ENCODE measurements at regions not wholly inside any gene's neighbourhood (a gene's known extent, or its start where the extent isn't known, plus 50 kb on each side); places are given as distances from the start of the nearest gene placed in this dataset.

DNA sequence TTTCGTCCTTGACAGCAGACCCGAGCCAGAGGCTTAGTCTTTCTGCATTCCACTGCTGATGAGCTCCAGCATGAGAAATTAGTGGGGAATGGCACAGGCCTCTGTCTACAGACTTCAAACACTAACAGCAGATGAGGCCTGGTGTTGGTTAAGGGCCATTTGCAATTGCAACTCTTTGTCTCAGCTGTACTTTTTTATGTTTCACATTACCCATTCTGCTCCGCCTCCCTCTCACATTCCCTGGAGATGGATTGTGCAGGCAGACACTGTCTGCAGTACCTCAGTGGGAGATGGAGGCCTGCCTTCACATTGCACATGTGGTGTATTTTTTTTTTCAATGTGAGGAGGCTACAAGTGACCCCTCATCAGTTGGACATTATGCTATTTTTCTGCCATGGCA, 370.2 kb downstream of the DUSP10 start:
- no peak for DNase-seq (ENCODE audit: low spot score)

DNA sequence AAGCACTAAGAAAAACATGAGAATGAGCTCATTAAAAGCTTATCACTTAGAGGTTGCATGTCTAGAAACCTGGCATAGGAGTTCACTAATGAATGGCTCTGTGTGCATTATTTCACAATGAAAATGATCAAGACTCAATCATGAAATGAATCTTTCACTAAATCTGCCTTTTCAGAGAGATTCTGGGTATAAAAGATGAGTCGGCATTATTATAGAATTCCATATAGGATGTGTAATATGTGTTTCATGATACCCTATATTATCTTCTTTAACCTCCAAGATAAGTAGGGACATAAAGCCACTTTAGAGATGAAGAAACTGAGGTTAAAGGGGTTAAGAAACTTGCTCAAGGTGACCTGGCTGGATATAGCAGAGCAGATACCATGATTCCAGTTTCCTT, 368.1 kb downstream of the DUSP10 start:
- DNase-seq (ENCODE audit: low spot score) = no peak

DNA sequence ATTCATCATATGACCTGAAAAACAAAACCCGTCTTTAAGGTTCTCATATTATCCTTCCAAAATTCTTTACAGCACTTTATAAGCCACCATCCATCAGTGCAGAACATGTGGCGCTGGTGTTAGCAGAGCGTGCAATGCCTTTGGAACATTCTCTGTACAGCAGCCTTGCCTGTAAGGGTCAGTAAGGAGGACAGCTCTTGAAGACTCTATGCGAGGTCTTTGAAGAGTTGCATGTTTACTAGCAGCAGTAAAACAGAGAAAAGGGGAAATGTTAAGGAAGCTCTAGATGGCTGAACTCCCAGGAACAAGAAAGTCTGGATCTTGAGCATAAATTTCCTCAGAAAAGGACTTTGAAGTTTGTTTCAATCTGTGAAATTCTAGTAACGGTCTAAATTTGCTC, 365.6 kb downstream of the DUSP10 start:
- no peak for DNase-seq (ENCODE audit: low spot score)

- DNase-seq (ENCODE audit: low spot score) = no peak
Measured at GRCh38 chr1:221381910-221382623, 359.8 kb downstream of the DUSP10 start.

GRCh38 chr1:221392453-221392852, 349.4 kb downstream of the DUSP10 start:
- DNase-seq (ENCODE audit: low spot score) = no peak

- DNase-seq (ENCODE audit: low spot score) = no peak
Measured at GRCh38 chr1:221394011-221394544, 347.8 kb downstream of the DUSP10 start.

GRCh38 chr1:221396526-221396925, 345.4 kb downstream of the DUSP10 start:
- DNase-seq (ENCODE audit: low spot score) = no peak

DNA sequence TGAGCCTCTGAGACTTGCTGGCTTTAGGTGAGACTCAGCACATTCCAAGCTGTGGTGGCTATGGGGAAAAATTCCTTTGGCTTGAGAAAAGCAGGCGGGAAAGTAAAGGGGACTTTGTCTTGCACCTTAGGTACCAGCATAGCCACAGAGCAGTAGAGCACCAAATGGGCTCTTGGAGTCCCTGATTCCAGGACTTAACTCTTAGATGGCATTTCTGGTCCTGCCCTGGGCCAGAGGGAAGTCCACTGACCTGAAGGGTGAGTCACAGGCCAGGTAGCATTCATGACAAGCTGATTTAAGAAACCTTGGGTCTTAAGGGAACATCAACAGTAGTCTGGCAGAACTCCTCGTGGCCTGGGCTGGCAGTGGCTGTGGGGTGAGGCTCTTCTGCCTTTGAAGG, 344.7 kb downstream of the DUSP10 start:
- no peak for DNase-seq (ENCODE audit: low spot score)

GRCh38 chr1:221397606-221398005, 344.3 kb downstream of the DUSP10 start:
- no peak for DNase-seq (ENCODE audit: low spot score)

GRCh38 chr1:221405146-221405545, 336.7 kb downstream of the DUSP10 start:
- no peak for DNase-seq (ENCODE audit: low spot score)

- DNase-seq (ENCODE audit: low spot score) = no peak
Measured at GRCh38 chr1:221408117-221408803, 333.6 kb downstream of the DUSP10 start.

- DNase-seq (ENCODE audit: low spot score) = no peak
Measured at GRCh38 chr1:221411283-221411682, 330.6 kb downstream of the DUSP10 start.

- no peak for DNase-seq (ENCODE audit: low spot score)
Measured at GRCh38 chr1:221414772-221415539, 326.9 kb downstream of the DUSP10 start.

DNA sequence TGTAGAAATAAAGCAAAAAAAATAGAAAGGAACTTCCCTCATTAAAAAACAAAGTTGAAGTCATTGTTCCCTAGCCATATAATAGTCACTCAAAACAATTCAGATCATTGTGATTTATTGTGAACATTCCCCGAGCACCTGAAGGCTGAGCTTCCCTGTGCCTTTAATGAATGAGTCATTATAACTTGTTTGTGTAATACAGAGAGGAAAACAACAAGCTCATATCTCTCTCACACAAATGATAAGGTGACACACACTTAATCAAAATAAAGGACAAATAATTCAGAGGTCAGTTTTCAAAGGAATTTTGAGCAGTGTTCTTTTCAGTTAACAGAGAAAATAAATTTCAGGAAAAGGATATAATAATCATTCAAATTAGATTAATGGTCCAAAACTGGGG, 326.2 kb downstream of the DUSP10 start:
- DNase-seq (ENCODE audit: low spot score) = no peak

DNA sequence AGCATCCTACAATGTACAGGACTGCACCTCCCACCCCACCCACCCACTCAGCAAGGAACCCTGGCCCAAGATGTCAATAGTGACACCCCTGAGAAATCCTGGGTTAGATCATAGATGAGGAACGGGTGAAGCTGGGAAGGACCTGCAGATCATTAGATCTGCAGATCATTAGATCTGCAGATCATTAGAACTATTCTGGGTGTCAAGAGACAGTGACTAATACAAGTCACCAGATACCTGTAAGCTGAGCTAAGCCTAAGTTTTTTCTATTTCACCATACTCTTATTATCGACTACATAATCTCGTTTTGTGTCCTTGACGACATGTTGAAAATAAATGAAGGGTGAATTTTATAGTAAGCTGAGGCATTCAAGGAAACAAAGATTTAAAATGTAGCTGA, 325.7 kb downstream of the DUSP10 start:
- no peak for DNase-seq (ENCODE audit: low spot score)

- no peak for DNase-seq (ENCODE audit: low spot score)
Measured at GRCh38 chr1:221416723-221417122, 325.2 kb downstream of the DUSP10 start.

DNA sequence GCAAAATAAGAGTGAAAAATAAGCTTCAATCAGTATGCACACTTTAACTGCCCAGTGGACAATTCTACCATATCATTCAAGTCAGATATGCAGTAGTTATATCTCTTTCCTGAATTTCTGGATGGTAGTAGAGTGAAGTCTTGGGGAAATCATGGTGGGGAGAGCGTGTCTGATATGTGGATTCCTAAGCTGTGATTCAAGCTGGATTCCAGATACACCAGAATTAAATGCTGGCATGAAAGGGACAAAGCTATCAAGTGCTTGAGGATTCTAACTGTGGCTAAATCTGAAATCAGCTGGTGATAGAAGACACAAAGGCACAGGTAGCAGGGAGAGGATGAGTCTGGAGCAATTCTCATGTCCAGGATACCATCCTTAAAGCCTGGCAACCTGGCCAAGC, 323.5 kb downstream of the DUSP10 start:
- no peak for DNase-seq (ENCODE audit: low spot score)

DNA sequence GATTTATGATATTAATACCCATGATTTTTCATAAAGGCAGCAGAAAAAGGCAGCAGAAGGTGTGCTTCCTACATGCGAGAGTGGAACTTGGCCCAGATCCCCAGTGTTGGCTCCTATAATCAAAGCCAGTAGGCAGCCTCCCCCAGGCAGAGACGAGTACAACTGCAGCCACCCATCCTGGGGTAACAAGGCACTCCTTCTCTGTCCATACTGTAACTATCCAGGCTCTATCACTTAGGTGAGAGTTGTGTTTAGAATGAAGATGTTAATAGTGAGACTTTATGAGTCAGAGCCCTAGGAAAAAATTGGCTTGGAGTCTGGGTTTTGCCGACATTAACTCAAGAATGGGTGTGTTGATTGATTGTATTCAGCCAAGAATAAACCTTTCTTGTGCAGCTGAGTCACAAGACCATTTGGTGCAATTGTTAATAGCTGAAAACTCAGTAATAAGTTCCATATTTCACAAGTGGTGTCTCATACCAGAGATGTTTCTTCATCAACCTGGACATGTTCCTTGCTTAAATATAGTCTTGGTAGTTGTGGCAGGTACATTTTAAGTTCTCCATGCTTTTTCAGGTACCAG, 322.3 kb downstream of the DUSP10 start:
- DNase-seq (ENCODE audit: low spot score) = no peak

GRCh38 chr1:221429264-221429663, 312.6 kb downstream of the DUSP10 start:
- no peak for DNase-seq (ENCODE audit: low spot score)

- no peak for DNase-seq (ENCODE audit: low spot score)
Measured at GRCh38 chr1:221430152-221430960, 311.5 kb downstream of the DUSP10 start.

DNA sequence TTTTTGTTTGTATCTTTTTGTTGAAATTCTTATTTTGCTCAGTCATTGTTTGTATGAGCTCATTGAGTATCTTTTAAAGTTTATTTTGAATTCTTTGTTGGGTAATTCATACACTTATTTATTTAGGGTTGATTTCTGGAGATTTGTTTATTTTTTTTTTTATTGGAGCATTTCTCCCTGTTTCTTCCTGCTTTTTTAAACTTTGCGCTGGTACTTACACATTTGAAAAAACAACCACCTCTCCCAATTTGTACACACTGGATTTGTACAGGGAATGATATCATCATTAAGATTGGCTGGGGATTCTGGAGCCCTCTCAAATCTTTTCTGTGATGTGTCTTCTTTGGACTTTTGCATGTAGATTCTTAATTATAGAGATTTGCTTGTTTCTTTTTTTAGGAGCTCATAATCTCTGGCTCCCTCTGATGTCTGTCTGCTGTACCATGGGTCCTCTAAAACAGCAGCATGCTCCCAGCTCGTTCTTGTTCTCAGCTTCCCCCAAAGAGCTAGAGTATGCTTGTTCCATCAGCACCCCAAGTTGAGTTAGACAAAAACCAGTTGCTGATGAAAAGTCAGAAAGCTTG, 310.7 kb downstream of the DUSP10 start:
- no peak for DNase-seq (ENCODE audit: low spot score)

Measured in ecto neural progenitor cell (in vitro differentiated cells).